NCI-H748 (cell line): ENCODE measurements at regions not wholly inside any gene's neighbourhood (a gene's known extent, or its start where the extent isn't known, plus 50 kb on each side); places are given as distances from the start of the nearest gene placed in this dataset.

Experiments
- DNase-seq: peaks from one replicate; lab custom pipeline; 2025; ENCODE audit not compliant: unreplicated experiment; lab: John Stamatoyannopoulos, UW

GRCh38 chr6:153882411-153882810 is 156.6 kb upstream of the OPRM1 start:
- DNase-seq: no peak

DNA sequence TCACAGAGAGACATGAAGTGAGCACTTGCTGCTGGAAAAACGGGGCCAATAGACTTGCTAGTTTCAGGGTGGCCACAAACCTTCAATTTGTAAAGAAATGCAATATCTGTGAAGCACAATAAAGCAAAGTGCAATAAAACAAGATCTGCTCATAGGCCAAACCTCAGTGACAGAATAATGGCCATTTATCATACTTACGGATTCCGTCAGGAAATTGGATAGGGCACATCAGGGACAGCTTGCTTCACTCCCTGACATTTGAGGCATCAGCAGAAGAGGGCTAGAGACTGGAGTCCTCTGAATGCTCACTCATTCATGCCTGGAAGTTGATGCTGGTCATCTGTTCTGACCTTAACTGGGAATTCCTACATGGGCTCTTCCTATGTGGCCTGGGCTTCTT is 165.5 kb upstream of the OPRM1 start:
- DNase-seq: no peak

GRCh38 chr6:153872946-153873345 is 166.1 kb upstream of the OPRM1 start:
- no peak for DNase-seq

DNA sequence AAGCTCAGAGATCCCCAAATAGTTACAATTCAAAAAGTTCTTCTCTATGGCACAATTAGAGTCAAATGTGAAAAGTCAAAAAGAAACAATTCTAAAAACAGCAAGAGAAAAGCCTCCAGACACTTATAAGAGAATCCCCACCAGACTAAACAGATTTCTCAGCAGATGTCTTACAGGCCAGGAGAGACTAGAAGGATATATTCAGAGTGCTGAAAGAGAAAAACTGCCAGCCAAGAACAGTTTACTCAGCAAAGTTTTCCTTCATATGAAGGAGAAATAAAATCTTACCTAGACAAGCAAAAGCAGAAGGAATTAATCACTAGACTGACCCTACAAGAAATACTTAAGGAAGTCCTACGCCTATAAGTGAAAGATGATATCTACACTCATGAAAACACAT is 176.1 kb upstream of the OPRM1 start:
- no peak for DNase-seq

GRCh38 chr6:153862139-153862538 is 176.9 kb upstream of the OPRM1 start:
- DNase-seq: no peak

DNA sequence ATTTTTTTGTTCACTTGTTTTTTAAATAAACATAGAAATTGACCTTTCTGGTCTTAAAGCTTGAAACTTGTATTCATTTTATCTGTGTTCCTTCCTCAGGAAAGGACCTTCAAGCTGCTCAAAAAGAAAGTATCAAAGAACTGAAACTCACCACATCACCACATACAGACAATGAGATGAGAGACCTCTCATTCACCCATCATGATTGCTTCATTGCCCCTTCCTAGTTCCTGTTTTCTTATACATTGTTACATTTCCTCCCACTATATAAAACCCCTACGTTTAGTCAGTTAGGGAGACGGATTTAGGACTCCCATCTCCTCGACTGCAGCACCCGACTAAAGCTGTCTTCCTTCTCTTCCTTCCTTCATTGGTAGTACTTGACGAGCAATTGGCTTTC is 180.5 kb upstream of the OPRM1 start:
- DNase-seq: no peak

DNA sequence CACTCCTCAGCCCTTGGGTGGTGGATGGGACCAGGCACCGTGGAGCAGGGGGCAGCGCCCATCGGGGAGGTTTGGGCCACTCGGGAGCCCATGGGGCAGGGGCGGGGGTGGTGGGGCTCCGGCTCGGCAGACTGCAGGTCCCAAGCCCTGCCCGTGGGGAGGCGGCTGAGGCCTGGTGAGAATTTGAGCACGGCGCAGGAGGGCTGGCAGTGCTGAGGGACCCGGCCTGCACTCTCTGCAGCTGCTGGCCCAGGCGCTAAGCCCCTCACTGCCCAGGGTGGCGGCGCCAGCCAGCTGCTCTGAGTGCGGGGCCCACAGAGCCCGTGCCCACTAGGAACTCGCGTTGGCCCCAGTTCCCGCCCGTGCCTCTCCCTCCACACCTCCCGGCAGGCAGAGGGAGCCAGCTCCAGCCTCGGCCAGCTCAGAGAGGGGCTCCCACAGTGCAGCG is 182.1 kb upstream of the OPRM1 start:
- no peak for DNase-seq

DNA sequence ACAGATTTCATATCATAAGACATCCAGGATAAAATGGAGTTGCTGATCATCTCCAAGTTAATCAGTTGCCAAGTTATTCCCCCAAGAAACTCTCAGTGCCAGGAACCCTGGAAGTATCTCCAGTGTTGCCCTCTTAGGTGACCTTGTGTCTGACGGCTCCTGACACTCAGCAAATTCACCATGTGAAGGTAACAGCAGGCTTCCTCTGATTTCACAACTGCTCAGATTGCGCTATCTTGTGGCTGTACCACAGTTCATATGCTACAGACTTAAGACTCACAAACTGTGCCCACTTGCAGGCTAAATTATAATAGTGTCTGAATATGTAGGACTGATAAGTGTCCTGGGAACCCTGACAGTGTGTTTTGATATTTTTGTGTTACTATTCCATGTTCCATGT is 186.6 kb upstream of the OPRM1 start:
- DNase-seq: no peak

- no peak for DNase-seq
Observed at GRCh38 chr6:153852034-153852433, 187.0 kb upstream of the OPRM1 start.

DNA sequence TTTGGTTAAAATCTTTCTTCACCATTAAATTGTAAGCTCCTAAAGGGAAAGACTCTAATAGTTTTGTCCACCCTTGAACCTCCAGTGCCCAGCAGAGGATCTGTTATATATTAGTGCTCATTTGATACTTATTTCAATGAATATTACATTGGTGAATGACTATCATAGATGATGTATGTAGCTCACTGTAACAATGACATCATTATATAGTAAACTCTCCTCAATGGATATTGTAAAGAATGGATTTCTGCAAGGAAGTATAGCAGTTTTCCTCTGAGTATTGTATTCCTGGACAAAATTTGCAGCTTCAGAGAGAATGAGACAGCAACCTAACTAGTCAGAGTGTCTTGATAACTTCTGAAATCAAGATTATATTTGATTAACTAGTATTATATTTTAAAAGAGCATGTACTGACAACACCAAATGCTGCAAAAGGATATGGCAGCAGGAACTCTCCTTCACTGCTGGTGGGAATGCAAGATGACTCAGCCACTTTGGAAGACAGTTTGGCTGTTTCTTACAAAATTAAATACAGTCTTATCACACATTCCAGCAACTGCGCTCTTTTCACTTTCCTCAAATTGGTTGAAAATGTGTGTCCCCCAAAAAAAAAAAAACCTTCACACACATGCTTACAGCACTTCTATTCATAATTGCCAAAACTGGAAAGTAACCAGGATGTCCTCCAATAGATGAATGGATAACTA is 189.8 kb upstream of the OPRM1 start:
- DNase-seq: no peak

DNA sequence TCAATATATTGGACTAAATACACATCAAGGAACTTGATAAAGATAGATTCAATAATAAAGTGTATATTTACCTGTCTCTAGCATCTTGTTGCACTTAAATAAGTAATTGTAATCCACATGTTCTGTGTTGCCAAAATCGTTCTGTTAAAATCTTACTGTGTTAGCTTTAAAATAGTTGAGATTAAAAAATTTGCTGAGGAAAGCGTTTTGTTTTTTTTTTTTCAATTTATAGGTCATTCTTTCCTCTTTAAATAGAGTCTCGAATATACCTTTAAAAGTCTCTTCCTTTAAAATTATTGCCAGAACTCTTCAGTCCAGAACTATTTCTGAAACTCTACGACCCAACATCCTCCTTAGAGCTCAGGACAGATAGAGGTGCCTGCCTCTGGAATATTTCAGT is 195.6 kb upstream of the OPRM1 start:
- no peak for DNase-seq

- no peak for DNase-seq
Observed at GRCh38 chr6:153842491-153842890, 196.5 kb upstream of the OPRM1 start.

DNA sequence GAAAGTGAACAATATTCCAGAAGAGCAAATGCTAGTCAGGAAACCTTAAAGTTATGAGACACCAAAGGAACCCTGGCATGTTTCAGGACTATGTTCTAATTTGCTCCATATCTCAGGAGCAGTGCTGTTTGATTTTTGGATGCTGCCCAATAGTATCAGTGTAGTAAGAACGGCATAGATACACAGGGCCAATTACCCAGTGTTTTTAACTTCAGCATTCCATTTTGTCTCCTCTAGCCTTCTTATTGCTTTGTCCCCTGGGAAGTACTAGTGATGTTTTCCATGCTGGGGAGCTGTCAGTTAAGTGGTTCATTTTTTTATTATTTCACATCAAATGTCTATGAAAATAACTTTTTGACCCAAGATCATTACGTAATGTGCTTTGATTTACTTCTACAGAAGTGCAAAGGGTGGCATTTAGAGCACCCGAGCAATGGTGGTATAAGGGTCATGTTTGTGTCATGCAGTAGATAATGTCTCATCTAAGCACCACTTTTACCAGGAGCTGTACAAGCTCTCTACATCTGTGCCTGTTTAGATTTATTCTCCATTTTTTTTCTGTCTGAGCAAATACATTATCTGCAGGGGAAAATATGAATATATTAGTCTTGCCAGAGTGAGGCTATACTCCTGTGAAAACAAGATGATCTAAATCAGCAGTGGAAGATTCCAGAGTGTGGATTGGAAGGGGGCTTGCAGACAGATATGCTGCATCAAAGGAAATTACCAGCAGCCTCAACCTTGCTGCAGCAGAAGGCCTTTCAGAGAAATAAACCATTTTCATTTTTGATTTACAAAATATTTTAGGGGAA is 198.8 kb upstream of the OPRM1 start:
- no peak for DNase-seq

DNA sequence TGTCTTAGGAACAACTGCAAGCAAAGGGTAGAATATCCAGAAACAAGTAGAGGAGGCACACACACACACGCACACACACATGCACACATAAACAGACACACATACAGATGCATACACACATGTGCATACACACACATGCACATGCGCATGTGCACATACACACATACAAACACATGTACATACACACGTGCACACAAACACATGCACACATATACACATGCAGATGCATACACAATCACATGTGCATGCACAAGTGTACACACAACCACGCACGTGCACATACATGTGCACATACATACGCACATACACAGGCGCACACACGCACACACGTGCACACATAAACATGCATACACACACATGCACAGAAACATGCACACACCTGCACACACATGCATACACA is 206.5 kb upstream of the OPRM1 start:
- no peak for DNase-seq

- no peak for DNase-seq
Observed at GRCh38 chr6:153831350-153832078, 207.5 kb upstream of the OPRM1 start.

DNA sequence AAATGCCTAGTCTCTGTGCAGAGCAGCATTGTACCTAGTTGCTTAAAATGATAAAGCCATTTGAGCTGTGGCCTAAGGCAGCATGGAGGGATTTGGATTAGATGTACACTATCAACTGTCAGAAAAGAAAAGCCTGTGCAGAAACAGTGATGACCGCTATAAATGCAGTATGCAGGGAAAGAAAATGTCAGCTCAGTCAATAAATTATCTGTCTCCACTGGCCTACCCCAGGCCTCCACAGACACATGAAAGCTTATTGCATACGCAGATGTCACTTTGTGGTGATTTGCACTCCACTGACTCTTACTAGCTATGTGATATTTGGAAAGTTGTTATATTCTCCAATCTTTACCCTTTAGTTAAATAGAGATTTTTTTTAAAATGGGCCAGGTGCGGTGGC is 221.9 kb upstream of the OPRM1 start:
- DNase-seq: no peak

DNA sequence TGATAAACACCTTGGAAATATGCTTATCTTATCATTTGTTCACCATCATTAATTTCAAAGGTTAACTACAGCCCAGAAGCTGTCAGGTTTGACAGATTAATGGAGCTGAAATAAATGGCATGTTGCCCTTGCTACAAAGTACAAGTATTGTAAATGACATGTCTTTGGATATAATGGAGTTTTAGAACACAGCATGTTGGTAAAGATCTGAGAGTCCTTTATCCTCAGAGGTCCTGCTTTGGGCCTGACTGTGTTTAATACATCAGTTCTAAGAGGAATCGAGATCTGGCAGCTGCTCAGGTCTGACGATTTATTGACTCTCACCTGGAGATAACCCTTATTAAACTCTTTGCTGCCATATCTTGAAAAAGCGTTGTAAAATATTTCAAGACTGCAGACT is 222.7 kb upstream of the OPRM1 start:
- no peak for DNase-seq

DNA sequence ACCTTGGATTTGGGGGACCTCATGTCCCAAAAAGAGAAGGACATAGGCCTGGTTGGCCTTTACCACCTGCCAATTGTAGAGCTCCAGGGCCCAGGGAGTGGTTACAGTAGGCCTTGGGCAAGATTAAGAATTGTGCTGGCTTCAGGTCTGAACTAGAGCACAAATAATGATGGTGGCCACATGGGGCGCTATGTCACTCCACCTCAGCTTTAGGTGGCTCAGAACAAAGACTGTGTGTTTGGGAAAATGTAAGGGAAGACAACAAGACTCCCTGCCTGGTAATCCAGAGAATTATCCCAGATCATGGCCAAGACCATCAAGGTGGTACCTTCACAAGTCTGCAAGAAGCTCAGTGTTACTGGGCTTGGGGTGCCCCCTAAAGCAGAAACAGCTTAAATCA is 224.9 kb upstream of the OPRM1 start:
- DNase-seq: no peak

GRCh38 chr6:153804755-153805330 is 234.2 kb upstream of the OPRM1 start:
- DNase-seq: peak; percentile 3

DNA sequence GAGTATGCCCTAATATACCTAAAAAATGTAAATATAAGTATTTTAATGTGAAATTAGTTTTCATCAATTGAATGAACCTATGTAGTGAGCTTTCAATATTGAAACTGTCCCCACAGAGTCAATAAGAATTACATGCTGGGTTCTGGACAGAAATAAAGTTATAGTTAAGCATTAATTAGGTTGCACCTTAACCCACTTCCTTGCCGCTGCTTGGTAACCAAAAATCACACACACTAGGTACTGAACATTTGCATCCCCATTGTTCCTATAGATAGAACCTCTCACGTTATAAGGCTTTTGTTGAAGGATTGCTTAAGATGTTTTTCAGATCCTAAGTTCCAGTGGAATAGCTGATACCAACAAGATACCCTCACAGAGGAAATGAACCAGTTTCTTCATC is 237.1 kb upstream of the OPRM1 start:
- no peak for DNase-seq

DNA sequence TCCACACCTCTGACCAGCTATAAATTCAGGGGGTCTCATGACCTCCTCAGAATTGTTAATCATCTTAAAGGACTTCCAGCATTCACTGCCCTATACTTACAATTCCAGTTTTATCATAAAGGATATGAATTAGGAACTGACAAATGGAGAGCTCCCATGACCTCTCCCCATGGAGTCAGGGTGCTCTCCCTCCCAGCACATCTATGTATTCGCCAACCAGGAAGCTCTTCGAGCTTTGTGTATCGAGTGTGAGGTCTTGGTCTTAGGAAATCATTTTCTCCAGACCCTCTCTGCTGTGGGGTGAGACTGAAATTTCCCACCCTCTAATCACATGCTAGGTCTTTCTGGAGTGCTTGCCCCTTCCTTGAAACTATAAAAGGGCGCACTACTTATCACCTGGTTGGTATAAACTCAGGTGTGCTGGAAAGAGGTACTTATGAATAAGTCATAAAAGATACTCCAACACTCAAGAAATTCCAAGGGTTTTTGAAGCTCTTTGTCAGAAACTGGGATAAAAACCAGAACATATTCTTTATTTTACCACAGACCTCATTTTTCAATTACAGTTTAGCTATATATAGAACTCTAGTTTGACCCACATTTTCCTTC is 238.4 kb upstream of the OPRM1 start:
- DNase-seq: no peak
